ENCODE measurements at regions not wholly inside any gene's neighbourhood (a gene's known extent, or its start where the extent isn't known, plus 50 kb on each side); places are given as distances from the start of the nearest gene placed in this dataset.

- no peak for DNase-seq (ENCODE audit: extremely low spot score)
- TF ChIP-seq ZNF384 (IDR thresholded peaks at IDR 0.05) (no peak), BHLHE40 (IDR thresholded peaks at IDR 0.05; ENCODE audit: borderline replicate concordance) (no peak), HDGF (IDR thresholded peaks at IDR 0.05; ENCODE audit: borderline replicate concordance) (no peak), FOXK2 (IDR thresholded peaks at IDR 0.05) (no peak), LEF1 (IDR thresholded peaks at IDR 0.05; ENCODE audit: borderline replicate concordance) (no peak), SUZ12 (IDR thresholded peaks at IDR 0.05) (no peak), FOXA1 (IDR thresholded peaks at IDR 0.05) (no peak), ELF4 (IDR thresholded peaks at IDR 0.05) (no peak), FOXM1 (IDR thresholded peaks at IDR 0.05; ENCODE audit: borderline replicate concordance) (no peak), CTBP1 (IDR thresholded peaks at IDR 0.05; ENCODE audit: borderline replicate concordance) (no peak), L3MBTL2 (conservative IDR thresholded peaks at IDR 0.05) (no peak), PKNOX1 (IDR thresholded peaks at IDR 0.05) (no peak), SP1 (IDR thresholded peaks at IDR 0.05) (no peak), ARNT (IDR thresholded peaks at IDR 0.05) (no peak), TARDBP (IDR thresholded peaks at IDR 0.05) (no peak), NFRKB (IDR thresholded peaks at IDR 0.05) (no peak)
- CTCF ChIA-PET: no interaction called here
- POLR2A ChIA-PET: no interaction called here
Measured at GRCh38 chr18:78919956-78920355, 59.7 kb upstream of the SALL3 start.

- DNase-seq (ENCODE audit: extremely low spot score): no peak
- CTCF ChIA-PET: no interaction called here
- POLR2A ChIA-PET: no interaction called here
- TF ChIP-seq HDGF (IDR thresholded peaks at IDR 0.05; ENCODE audit: borderline replicate concordance) (no peak), ELF4 (IDR thresholded peaks at IDR 0.05) (no peak), L3MBTL2 (conservative IDR thresholded peaks at IDR 0.05) (no peak), SP1 (IDR thresholded peaks at IDR 0.05) (no peak), FOXM1 (IDR thresholded peaks at IDR 0.05; ENCODE audit: borderline replicate concordance) (no peak), LEF1 (IDR thresholded peaks at IDR 0.05; ENCODE audit: borderline replicate concordance) (no peak), BHLHE40 (IDR thresholded peaks at IDR 0.05; ENCODE audit: borderline replicate concordance) (no peak), PKNOX1 (IDR thresholded peaks at IDR 0.05) (no peak), ARNT (IDR thresholded peaks at IDR 0.05) (no peak), ZNF384 (IDR thresholded peaks at IDR 0.05) (no peak), SUZ12 (IDR thresholded peaks at IDR 0.05) (no peak), FOXK2 (IDR thresholded peaks at IDR 0.05) (no peak), TARDBP (IDR thresholded peaks at IDR 0.05) (no peak)
Measured at GRCh38 chr18:78920456-78921138, 59.0 kb upstream of the SALL3 start.

- DNase-seq (ENCODE audit: extremely low spot score): no peak
- ChIA-PET POLR2A (no interaction called here), CTCF (no interaction called here)
- no peak for TF ChIP-seq FOXK2 (IDR thresholded peaks at IDR 0.05)
- no peak for TF ChIP-seq PKNOX1 (IDR thresholded peaks at IDR 0.05)
- no peak for TF ChIP-seq NFRKB (IDR thresholded peaks at IDR 0.05)
- TF ChIP-seq ELF4 (IDR thresholded peaks at IDR 0.05): no peak
- TF ChIP-seq ARNT (IDR thresholded peaks at IDR 0.05): no peak
- no peak for TF ChIP-seq SUZ12 (IDR thresholded peaks at IDR 0.05)
- TF ChIP-seq TARDBP (IDR thresholded peaks at IDR 0.05): no peak
- no peak for TF ChIP-seq ZNF384 (IDR thresholded peaks at IDR 0.05)
- TF ChIP-seq CTBP1 (IDR thresholded peaks at IDR 0.05; ENCODE audit: borderline replicate concordance): no peak
- TF ChIP-seq SP1 (IDR thresholded peaks at IDR 0.05): no peak
- TF ChIP-seq FOXA1 (IDR thresholded peaks at IDR 0.05): no peak
- TF ChIP-seq BHLHE40 (IDR thresholded peaks at IDR 0.05; ENCODE audit: borderline replicate concordance): no peak
- TF ChIP-seq L3MBTL2 (conservative IDR thresholded peaks at IDR 0.05): no peak
- TF ChIP-seq LEF1 (IDR thresholded peaks at IDR 0.05; ENCODE audit: borderline replicate concordance): no peak
- no peak for TF ChIP-seq FOXM1 (IDR thresholded peaks at IDR 0.05; ENCODE audit: borderline replicate concordance)
Measured at GRCh38 chr18:78922856-78923255, 56.8 kb upstream of the SALL3 start.

- CTCF ChIA-PET: no interaction called here
- DNase-seq (ENCODE audit: extremely low spot score): no peak
- POLR2A ChIA-PET: no interaction called here
- TF ChIP-seq BHLHE40 (IDR thresholded peaks at IDR 0.05; ENCODE audit: borderline replicate concordance) (no peak), LEF1 (IDR thresholded peaks at IDR 0.05; ENCODE audit: borderline replicate concordance) (no peak), FOXA1 (IDR thresholded peaks at IDR 0.05) (no peak)
Measured at GRCh38 chr18:78924301-78924700, 55.3 kb upstream of the SALL3 start.

- ChIA-PET POLR2A (no interaction called here), CTCF (no interaction called here)
- TF ChIP-seq ZNF384 (IDR thresholded peaks at IDR 0.05) (no peak), SP1 (IDR thresholded peaks at IDR 0.05) (no peak), LEF1 (IDR thresholded peaks at IDR 0.05; ENCODE audit: borderline replicate concordance) (no peak), ELF4 (IDR thresholded peaks at IDR 0.05) (no peak), CTBP1 (IDR thresholded peaks at IDR 0.05; ENCODE audit: borderline replicate concordance) (no peak), L3MBTL2 (conservative IDR thresholded peaks at IDR 0.05) (no peak), HDGF (IDR thresholded peaks at IDR 0.05; ENCODE audit: borderline replicate concordance) (no peak), PKNOX1 (IDR thresholded peaks at IDR 0.05) (no peak), TARDBP (IDR thresholded peaks at IDR 0.05) (no peak), NFRKB (IDR thresholded peaks at IDR 0.05) (no peak), BHLHE40 (IDR thresholded peaks at IDR 0.05; ENCODE audit: borderline replicate concordance) (no peak), SUZ12 (IDR thresholded peaks at IDR 0.05) (no peak), FOXA1 (IDR thresholded peaks at IDR 0.05) (no peak), ARNT (IDR thresholded peaks at IDR 0.05) (no peak), FOXM1 (IDR thresholded peaks at IDR 0.05; ENCODE audit: borderline replicate concordance) (no peak)
- DNase-seq (ENCODE audit: extremely low spot score): no peak
Measured at GRCh38 chr18:78924786-78925540, 54.7 kb upstream of the SALL3 start.
